ENCODE measurements at regions not wholly inside any gene's neighbourhood (a gene's known extent, or its start where the extent isn't known, plus 50 kb on each side); places are given as distances from the start of the nearest gene placed in this dataset.

DNA sequence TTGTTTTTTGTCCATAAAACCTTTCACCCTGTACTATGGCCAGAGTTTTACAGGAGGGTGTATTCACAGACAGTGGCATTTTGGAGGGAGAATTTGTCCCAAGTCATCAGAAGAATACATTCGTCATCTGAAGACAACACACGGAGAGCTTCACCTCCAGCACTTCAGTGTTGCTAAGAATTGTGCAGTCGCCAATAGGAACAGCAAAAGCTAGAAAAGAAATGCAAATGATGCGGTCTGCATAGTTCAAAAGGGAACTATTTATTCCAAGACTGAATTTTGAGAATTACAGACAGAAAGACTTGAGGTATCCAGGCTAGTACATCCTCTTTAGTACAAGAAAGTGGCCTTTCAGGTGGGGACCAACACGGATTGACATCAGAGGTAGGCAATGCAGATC is 399.2 kb upstream of the KIF2A start:
- TF ChIP-seq CTCF (IDR thresholded peaks at IDR 0.05) (no peak), POLR2A (IDR thresholded peaks at IDR 0.05) (no peak)

Measured in testis (tissue), 2 donors.